Upper lobe of right lung (tissue), 1 donor: ENCODE measurements at regions not wholly inside any gene's neighbourhood (a gene's known extent, or its start where the extent isn't known, plus 50 kb on each side); places are given as distances from the start of the nearest gene placed in this dataset.

Source experiments
- ATAC-seq: fragments of 200-7000 bp; cut with Tn5 transposase; one replicate; pipeline ENCODE4 v1.9.1; 2020; ENCODE audit warnings: mild to moderate bottlenecking, moderate library complexity
- DNase-seq: peaks from one replicate; pipeline ENCODE4 v3.0.0-alpha.2; 2020
- H3K27ac ChIP-seq: fragments of 200-600 bp; one replicate; pipeline ENCODE4 v1.8.0; 2022
- H3K27me3 ChIP-seq: fragments of 200-600 bp; one replicate; pipeline ENCODE4 v1.8.0; 2022; ENCODE audit warnings: mild to moderate bottlenecking
- H3K36me3 ChIP-seq: fragments of 200-600 bp; one replicate; pipeline ENCODE4 v1.8.0; 2022
- H3K4me1 ChIP-seq: fragments of 200-600 bp; one replicate; pipeline ENCODE4 v1.8.0; 2022
- H3K4me3 ChIP-seq: fragments of 200-600 bp; one replicate; pipeline ENCODE4 v1.8.0; 2022; ENCODE audit warnings: mild to moderate bottlenecking
- H3K9me3 ChIP-seq: fragments of 200-600 bp; one replicate; pipeline ENCODE4 v1.8.0; 2022
- CTCF ChIP-seq: fragments of 200-600 bp; IDR thresholded peaks from one replicate; pipeline ENCODE4 v1.8.0; 2022; ENCODE audit warnings: antibody characterized with exemption
- intact Hi-C: fragments of 100-400 bp; cut with DNase I; formaldehyde crosslinking; loops from one replicate; pipeline ENCODE4 v1.11.0; 2022
- donor health status: DM: no; HTN: yes; CAD: no; lungs with severe emphysema.

GRCh38 chr5:12920527-12920926 lies 1016.3 kb upstream of the CTNND2 start:
- intact Hi-C loops, result no loop called here
- Histone ChIP-seq H3K9me3 (no peaks in the 10 kb centered on the region), H3K4me1 (no peaks in the 10 kb centered on the region), H3K27ac (no peak overlapping the region), H3K27me3 (no peaks in the 10 kb centered on the region), H3K36me3 (no peaks in the 10 kb centered on the region), H3K4me3 (no peak overlapping the region)
- no peak for DNase-seq
- ATAC-seq, result no peak
- no peak for TF ChIP-seq CTCF

GRCh38 chr5:12911156-12911555 lies 1006.9 kb upstream of the CTNND2 start:
- H3K9me3 ChIP-seq, result no peaks in the 10 kb centered on the region
- H3K36me3 ChIP-seq, result no peaks in the 10 kb centered on the region
- intact Hi-C loops, result no loop called here
- ATAC-seq (no peak), DNase-seq (no peak)
- H3K27ac ChIP-seq, result no peak overlapping the region
- no peaks in the 10 kb centered on the region for H3K27me3 ChIP-seq
- TF ChIP-seq CTCF, result no peak
- H3K4me3 ChIP-seq, result no peak overlapping the region
- no peaks in the 10 kb centered on the region for H3K4me1 ChIP-seq

- Histone ChIP-seq H3K36me3 (no peaks in the 10 kb centered on the region), H3K4me1 (no peaks in the 10 kb centered on the region), H3K4me3 (no peak overlapping the region), H3K27ac (no peak overlapping the region), H3K27me3 (no peaks in the 10 kb centered on the region), H3K9me3 (no peaks in the 10 kb centered on the region)
- intact Hi-C loops, result no loop called here
- TF ChIP-seq CTCF, result no peak
- DNase-seq (no peak), ATAC-seq (no peak)
Measured at GRCh38 chr5:12910641-12911040, 1006.4 kb upstream of the CTNND2 start.

DNA sequence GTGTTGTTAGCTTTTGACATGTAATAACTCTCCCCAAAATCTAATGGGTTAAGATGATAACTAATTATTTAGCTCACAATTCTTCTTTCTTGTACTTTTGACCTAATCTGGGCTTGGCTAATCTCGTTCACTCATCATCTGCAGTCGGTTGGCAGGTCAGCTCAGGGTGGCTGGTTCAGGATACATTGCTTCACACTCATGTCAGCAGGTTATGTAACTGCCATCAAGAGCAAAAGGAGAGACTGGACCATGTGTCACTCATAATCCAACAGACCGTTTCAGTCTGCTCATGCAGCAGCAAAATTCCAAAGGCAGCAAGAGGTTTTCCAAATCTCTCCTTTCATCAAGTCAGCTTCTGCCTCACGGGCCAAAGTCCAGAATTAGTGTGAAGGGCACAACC lies 998.4 kb upstream of the CTNND2 start:
- intact Hi-C loops, result no loop called here
- Histone ChIP-seq H3K36me3 (no peaks in the 10 kb centered on the region), H3K4me3 (no peak overlapping the region), H3K27ac (no peak overlapping the region), H3K4me1 (no peaks in the 10 kb centered on the region), H3K27me3 (no peaks in the 10 kb centered on the region), H3K9me3 (no peaks in the 10 kb centered on the region)
- no peak for DNase-seq
- TF ChIP-seq CTCF, result no peak
- ATAC-seq, result no peak

- no peaks in the 10 kb centered on the region for H3K4me1 ChIP-seq
- TF ChIP-seq CTCF, result no peak
- H3K9me3 ChIP-seq, result no peaks in the 10 kb centered on the region
- no peaks in the 10 kb centered on the region for H3K36me3 ChIP-seq
- DNase-seq (no peak), ATAC-seq (no peak)
- no peak overlapping the region for H3K27ac ChIP-seq
- no peak overlapping the region for H3K4me3 ChIP-seq
- intact Hi-C loops, result no loop called here
- no peaks in the 10 kb centered on the region for H3K27me3 ChIP-seq
Measured at GRCh38 chr5:12901696-12902095, 997.5 kb upstream of the CTNND2 start.

GRCh38 chr5:12896086-12896485 lies 991.8 kb upstream of the CTNND2 start:
- no peaks in the 10 kb centered on the region for H3K36me3 ChIP-seq
- intact Hi-C loops, result no loop called here
- no peaks in the 10 kb centered on the region for H3K27me3 ChIP-seq
- H3K9me3 ChIP-seq, result no peaks in the 10 kb centered on the region
- DNase-seq (no peak), ATAC-seq (no peak)
- TF ChIP-seq CTCF, result no peak
- H3K27ac ChIP-seq, result no peak overlapping the region
- no peak overlapping the region for H3K4me3 ChIP-seq
- H3K4me1 ChIP-seq, result no peaks in the 10 kb centered on the region
